DOHH2 (cell line): ENCODE measurements at regions not wholly inside any gene's neighbourhood (a gene's known extent, or its start where the extent isn't known, plus 50 kb on each side); places are given as distances from the start of the nearest gene placed in this dataset.

Experiments
- EZH2phosphoT487 ChIP-seq: fragments of 200-600 bp; sonication (generic); IDR thresholded peaks from 2 replicates; pipeline ENCODE4 v1.6.1; 2017; ENCODE audit warnings: borderline replicate concordance, mild to moderate bottlenecking, antibody characterized with exemption, low read length, moderate library complexity, mixed read lengths
- TF ChIP-seq, protein P1 (sequence below): fragments of 200-600 bp; sonication (generic); IDR thresholded peaks from one replicate; pipeline ENCODE4 v1.5.1; 2014; ENCODE audit warnings: antibody characterized with exemption, mild to moderate bottlenecking, low read depth, low read length; ENCODE audit not compliant: poor library complexity, severe bottlenecking

DNA sequence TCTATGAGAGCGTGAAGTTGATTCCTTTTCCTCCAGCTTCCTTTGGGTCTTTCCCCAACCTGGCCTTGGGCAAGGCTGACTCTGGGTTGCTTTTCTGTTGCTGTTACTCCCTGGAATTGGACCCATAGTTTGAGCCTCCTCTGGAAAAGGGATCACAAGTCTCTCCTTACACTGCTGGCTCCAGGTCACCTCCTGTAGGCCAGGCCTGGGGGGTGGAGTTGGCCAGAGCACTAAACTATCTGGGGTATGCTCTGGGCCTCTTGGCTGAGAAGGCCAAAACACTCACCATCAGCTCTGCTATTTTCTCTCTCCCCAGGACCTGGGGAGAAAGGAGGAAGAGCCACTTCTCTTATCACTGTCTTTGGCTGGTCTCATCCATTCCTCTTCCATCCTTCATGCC is 56.5 kb upstream of the NCOA1 start:
- TF ChIP-seq, protein P1, sequence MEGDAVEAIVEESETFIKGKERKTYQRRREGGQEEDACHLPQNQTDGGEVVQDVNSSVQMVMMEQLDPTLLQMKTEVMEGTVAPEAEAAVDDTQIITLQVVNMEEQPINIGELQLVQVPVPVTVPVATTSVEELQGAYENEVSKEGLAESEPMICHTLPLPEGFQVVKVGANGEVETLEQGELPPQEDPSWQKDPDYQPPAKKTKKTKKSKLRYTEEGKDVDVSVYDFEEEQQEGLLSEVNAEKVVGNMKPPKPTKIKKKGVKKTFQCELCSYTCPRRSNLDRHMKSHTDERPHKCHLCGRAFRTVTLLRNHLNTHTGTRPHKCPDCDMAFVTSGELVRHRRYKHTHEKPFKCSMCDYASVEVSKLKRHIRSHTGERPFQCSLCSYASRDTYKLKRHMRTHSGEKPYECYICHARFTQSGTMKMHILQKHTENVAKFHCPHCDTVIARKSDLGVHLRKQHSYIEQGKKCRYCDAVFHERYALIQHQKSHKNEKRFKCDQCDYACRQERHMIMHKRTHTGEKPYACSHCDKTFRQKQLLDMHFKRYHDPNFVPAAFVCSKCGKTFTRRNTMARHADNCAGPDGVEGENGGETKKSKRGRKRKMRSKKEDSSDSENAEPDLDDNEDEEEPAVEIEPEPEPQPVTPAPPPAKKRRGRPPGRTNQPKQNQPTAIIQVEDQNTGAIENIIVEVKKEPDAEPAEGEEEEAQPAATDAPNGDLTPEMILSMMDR = no peak
- TF ChIP-seq EZH2phosphoT487 = no peak
